ENCODE measurements at regions not wholly inside any gene's neighbourhood (a gene's known extent, or its start where the extent isn't known, plus 50 kb on each side); places are given as distances from the start of the nearest gene placed in this dataset.

- no peak for TF ChIP-seq CTCF (IDR thresholded peaks at IDR 0.05)
- TF ChIP-seq POLR2A (IDR thresholded peaks at IDR 0.05): no peak
Observed at GRCh38 chr3:83662381-83662960, 1296.3 kb upstream of the CADM2 start.

All from testis (tissue), 2 donors.